Mammary epithelial cell (primary cell): ENCODE measurements at regions not wholly inside any gene's neighbourhood (a gene's known extent, or its start where the extent isn't known, plus 50 kb on each side); places are given as distances from the start of the nearest gene placed in this dataset.

ENCODE experiments used
- EZH2 ChIP-seq: IDR thresholded peaks from 2 replicates; pipeline ENCODE4 v1.6.1; 2012; ENCODE audit warnings: low read length, inconsistent platforms, borderline replicate concordance
- TF ChIP-seq, protein P1 (sequence below), 2 donors: IDR thresholded peaks in 1 of 2; conservative IDR thresholded peaks in 1 of 2; 2 replicates each; pipeline ENCODE4 v1.5.1; 2011 to 2012; ENCODE audit warnings: inconsistent platforms in 2 of 2, low read length in 2 of 2, mild to moderate bottlenecking in 2 of 2, control low read depth in 1 of 2, low read depth in 1 of 2; ENCODE audit not compliant: insufficient read depth in 1 of 2; ENCODE audit errors: extremely low read depth in 1 of 2

- no peak for TF ChIP-seq EZH2
- TF ChIP-seq, protein P1, sequence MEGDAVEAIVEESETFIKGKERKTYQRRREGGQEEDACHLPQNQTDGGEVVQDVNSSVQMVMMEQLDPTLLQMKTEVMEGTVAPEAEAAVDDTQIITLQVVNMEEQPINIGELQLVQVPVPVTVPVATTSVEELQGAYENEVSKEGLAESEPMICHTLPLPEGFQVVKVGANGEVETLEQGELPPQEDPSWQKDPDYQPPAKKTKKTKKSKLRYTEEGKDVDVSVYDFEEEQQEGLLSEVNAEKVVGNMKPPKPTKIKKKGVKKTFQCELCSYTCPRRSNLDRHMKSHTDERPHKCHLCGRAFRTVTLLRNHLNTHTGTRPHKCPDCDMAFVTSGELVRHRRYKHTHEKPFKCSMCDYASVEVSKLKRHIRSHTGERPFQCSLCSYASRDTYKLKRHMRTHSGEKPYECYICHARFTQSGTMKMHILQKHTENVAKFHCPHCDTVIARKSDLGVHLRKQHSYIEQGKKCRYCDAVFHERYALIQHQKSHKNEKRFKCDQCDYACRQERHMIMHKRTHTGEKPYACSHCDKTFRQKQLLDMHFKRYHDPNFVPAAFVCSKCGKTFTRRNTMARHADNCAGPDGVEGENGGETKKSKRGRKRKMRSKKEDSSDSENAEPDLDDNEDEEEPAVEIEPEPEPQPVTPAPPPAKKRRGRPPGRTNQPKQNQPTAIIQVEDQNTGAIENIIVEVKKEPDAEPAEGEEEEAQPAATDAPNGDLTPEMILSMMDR (conservative IDR thresholded peaks at IDR 0.05 in 1 of 2, IDR thresholded peaks at IDR 0.05 in 1 of 2; ENCODE audit: extremely low read depth in 1 of 2, insufficient read depth in 1 of 2, low read depth in 1 of 2, low read length in 2 of 2) = no peak
Observed at GRCh38 chr7:19352305-19352695, 207.1 kb upstream of the FERD3L start.
